GM12878 (cell line): ENCODE measurements at regions not wholly inside any gene's neighbourhood (a gene's known extent, or its start where the extent isn't known, plus 50 kb on each side); places are given as distances from the start of the nearest gene placed in this dataset.

Source experiments
- ATF7 ChIP-seq: fragments of 450-650 bp; IDR thresholded peaks from 2 replicates; pipeline ENCODE4 v1.6.1; 2016; ENCODE audit warnings: low read depth, mild to moderate bottlenecking
- CEBPB ChIP-seq, 2 experiments: fragments of 150-350 bp in 1 of 2; IDR thresholded peaks; 2 replicates each; pipeline ENCODE4 v1.6.1; 2012 to 2014; ENCODE audit warnings: low read depth in 2 of 2, low read length in 2 of 2, borderline replicate concordance in 1 of 2, inconsistent platforms in 1 of 2
- EP300 ChIP-seq, 2 experiments: fragments of 150-350 bp in 1 of 2; IDR thresholded peaks; 2 replicates each; pipeline ENCODE4 v1.6.1; 2011 to 2012; ENCODE audit warnings: low read depth in 2 of 2, low read length in 2 of 2, borderline replicate concordance in 1 of 2, improper control_type of control experiment in 1 of 2, inconsistent platforms in 1 of 2; ENCODE audit not compliant: control insufficient read depth in 1 of 2
- EZH2 ChIP-seq: IDR thresholded peaks from 2 replicates; pipeline ENCODE4 v1.6.1; 2012; ENCODE audit warnings: low read depth, mild to moderate bottlenecking, control low read depth, inconsistent platforms, low read length, borderline replicate concordance; ENCODE audit not compliant: control insufficient read depth
- JUNB ChIP-seq: IDR thresholded peaks from 2 replicates; pipeline ENCODE4 v1.6.1; 2016; ENCODE audit warnings: antibody characterized with exemption, mild to moderate bottlenecking
- RAD21 ChIP-seq: IDR thresholded peaks from 2 replicates; pipeline ENCODE4 v1.6.1; 2011; ENCODE audit warnings: mild to moderate bottlenecking, low read depth, low read length, moderate library complexity; ENCODE audit not compliant: insufficient read depth
- TCF7 ChIP-seq: IDR thresholded peaks from 2 replicates; pipeline ENCODE4 v1.6.1; 2014; ENCODE audit warnings: antibody characterized with exemption, borderline replicate concordance
- TF ChIP-seq, protein P1 (sequence below): IDR thresholded peaks from 2 replicates; pipeline ENCODE4 v1.6.1; 2012; ENCODE audit warnings: low read depth, low read length, improper control_type of control experiment
- TF ChIP-seq, protein P2 (sequence below), 3 experiments: IDR thresholded peaks in 2 of 3; conservative IDR thresholded peaks in 1 of 3; 2 replicates each; pipeline ENCODE4 v1.5.1; 2011; ENCODE audit warnings: low read depth in 3 of 3, low read length in 3 of 3, mild to moderate bottlenecking in 3 of 3, control low read depth in 2 of 3, moderate library complexity in 2 of 3, inconsistent platforms in 1 of 3, mixed read lengths in 1 of 3; ENCODE audit not compliant: control insufficient read depth in 2 of 3, insufficient read depth in 1 of 3; ENCODE audit errors: extremely low read depth in 1 of 3

DNA sequence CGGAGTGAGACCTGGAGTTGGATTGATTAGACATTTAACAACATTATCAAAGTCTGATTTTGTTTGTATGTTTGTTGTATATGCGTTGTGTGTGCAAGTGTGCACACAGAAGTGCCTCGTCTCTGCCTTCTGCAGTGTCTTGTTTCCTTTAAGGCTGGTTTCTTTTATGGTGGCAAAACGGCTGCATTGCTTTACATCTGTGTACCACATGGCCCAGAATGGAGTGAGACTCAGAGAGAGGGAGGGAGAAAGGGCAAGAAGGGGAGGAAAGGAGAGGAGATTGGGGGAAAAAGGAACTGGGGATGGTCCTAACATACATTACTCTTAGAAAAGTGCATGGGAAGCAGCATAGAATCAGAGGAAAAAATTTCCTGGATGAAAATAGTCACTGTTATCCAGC, 99.7 kb upstream of the WLS start:
- no peak for TF ChIP-seq EP300 (IDR thresholded peaks at IDR 0.05; ENCODE audit: borderline replicate concordance in 1 of 2, control insufficient read depth in 1 of 2, low read depth in 2 of 2, low read length in 2 of 2)
- no peak for TF ChIP-seq JUNB
- TF ChIP-seq EZH2: no peak
- TF ChIP-seq, protein P1, sequence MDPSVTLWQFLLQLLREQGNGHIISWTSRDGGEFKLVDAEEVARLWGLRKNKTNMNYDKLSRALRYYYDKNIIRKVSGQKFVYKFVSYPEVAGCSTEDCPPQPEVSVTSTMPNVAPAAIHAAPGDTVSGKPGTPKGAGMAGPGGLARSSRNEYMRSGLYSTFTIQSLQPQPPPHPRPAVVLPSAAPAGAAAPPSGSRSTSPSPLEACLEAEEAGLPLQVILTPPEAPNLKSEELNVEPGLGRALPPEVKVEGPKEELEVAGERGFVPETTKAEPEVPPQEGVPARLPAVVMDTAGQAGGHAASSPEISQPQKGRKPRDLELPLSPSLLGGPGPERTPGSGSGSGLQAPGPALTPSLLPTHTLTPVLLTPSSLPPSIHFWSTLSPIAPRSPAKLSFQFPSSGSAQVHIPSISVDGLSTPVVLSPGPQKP: no peak
- TF ChIP-seq ATF7: no peak
- no peak for TF ChIP-seq CEBPB (IDR thresholded peaks at IDR 0.05; ENCODE audit: borderline replicate concordance in 1 of 2, low read depth in 2 of 2, low read length in 2 of 2)
- TF ChIP-seq, protein P2, sequence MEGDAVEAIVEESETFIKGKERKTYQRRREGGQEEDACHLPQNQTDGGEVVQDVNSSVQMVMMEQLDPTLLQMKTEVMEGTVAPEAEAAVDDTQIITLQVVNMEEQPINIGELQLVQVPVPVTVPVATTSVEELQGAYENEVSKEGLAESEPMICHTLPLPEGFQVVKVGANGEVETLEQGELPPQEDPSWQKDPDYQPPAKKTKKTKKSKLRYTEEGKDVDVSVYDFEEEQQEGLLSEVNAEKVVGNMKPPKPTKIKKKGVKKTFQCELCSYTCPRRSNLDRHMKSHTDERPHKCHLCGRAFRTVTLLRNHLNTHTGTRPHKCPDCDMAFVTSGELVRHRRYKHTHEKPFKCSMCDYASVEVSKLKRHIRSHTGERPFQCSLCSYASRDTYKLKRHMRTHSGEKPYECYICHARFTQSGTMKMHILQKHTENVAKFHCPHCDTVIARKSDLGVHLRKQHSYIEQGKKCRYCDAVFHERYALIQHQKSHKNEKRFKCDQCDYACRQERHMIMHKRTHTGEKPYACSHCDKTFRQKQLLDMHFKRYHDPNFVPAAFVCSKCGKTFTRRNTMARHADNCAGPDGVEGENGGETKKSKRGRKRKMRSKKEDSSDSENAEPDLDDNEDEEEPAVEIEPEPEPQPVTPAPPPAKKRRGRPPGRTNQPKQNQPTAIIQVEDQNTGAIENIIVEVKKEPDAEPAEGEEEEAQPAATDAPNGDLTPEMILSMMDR (IDR thresholded peaks at IDR 0.05 in 2 of 3, conservative IDR thresholded peaks at IDR 0.05 in 1 of 3; ENCODE audit: control insufficient read depth in 2 of 3, extremely low read depth in 1 of 3, insufficient read depth in 1 of 3, low read depth in 3 of 3, low read length in 3 of 3): no peak
- no peak for TF ChIP-seq RAD21
- TF ChIP-seq TCF7: no peak
